Naive thymus-derived CD8-positive, alpha-beta T cell (primary cell): ENCODE measurements at regions not wholly inside any gene's neighbourhood (a gene's known extent, or its start where the extent isn't known, plus 50 kb on each side); places are given as distances from the start of the nearest gene placed in this dataset.

ENCODE experiments used
- ATAC-seq, 2 donors: fragments of 150-1000 bp; cut with Tn5 transposase in 1 of 2; sonication (Bioruptor Pico), chemical (Tn5 transposase) in 1 of 2; 1 replicate in 1 of 2; 2 replicates in 1 of 2; pipeline ENCODE4 v1.10.0; 2021; ENCODE audit warnings: mild to moderate bottlenecking in 2 of 2, moderate library complexity in 2 of 2
- POLR2A ChIA-PET: fragments of 350-600 bp; sonication (Branson Sonifier 250); formaldehyde crosslinking; loops from one replicate; lab custom pipeline; 2021; ENCODE audit warnings: antibody characterized with exemption; lab: Charles Lee
- DNase-seq, 10 donors: peaks; one replicate each; pipeline versions ENCODE4 v3.0.0 to v3.0.0-alpha.2; 2020 to 2022
- H3K27ac Mint-ChIP-seq, 10 donors: one replicate each; pipeline ENCODE4 v1.8.0; 2020 to 2022; ENCODE audit warnings: mild to moderate bottlenecking in 10 of 10, mixed read lengths in 10 of 10, moderate library complexity in 4 of 10, inconsistent platforms in 1 of 10
- H3K27me3 Mint-ChIP-seq, 5 donors: one replicate each; pipeline ENCODE4 v1.8.0; 2021 to 2022; ENCODE audit warnings: mixed read lengths in 5 of 5
- H3K36me3 Mint-ChIP-seq, 3 donors: one replicate each; pipeline ENCODE4 v1.8.0; 2020 to 2022; ENCODE audit warnings: mixed read lengths in 3 of 3, mild to moderate bottlenecking in 2 of 3, inconsistent platforms in 1 of 3
- H3K4me1 Mint-ChIP-seq, 4 donors: one replicate each; pipeline ENCODE4 v1.8.0; 2021 to 2022; ENCODE audit warnings: mixed read lengths in 4 of 4
- H3K4me3 Mint-ChIP-seq, 10 donors: one replicate each; pipeline ENCODE4 v1.8.0; 2020 to 2022; ENCODE audit warnings: mild to moderate bottlenecking in 10 of 10, mixed read lengths in 10 of 10, moderate library complexity in 6 of 10, inconsistent platforms in 1 of 10
- H3K9me3 Mint-ChIP-seq, 9 donors: one replicate each; pipeline ENCODE4 v1.8.0; 2020 to 2022; ENCODE audit warnings: mixed read lengths in 9 of 9, mild to moderate bottlenecking in 3 of 9, inconsistent platforms in 1 of 9, moderate library complexity in 1 of 9

DNA sequence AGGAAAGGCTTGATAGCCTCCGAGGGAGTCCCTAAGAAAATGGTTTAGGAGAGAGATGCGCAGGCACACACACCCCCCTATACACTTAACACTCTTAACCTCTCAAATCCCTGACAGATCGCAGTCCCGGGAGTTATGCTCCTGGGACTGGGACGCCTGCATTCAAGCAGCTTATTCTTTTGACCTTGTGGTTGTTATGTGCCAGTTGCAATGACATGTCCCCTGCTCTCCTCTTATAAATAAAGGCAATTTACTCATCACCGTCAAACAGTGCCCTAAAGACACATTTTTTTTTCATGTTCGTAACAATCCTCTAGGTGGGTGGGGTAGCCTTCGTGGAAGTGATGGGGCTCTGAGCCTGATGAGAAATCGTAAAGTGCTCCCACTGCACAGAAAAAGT lies 162.2 kb downstream of the LRRC30 start:
- Mint-ChIP-seq H3K27me3 (peaks cover 0 to 2% (median 0%) of the 10 kb centered on the region in 5 donors), H3K4me1 (no peaks in the 10 kb centered on the region), H3K36me3 (no peaks in the 10 kb centered on the region), H3K27ac (no peak overlapping the region), H3K9me3 (peaks cover 0 to 18% (median 7%) of the 10 kb centered on the region in 9 donors), H3K4me3 (no peak overlapping the region)
- ATAC-seq: no peak
- POLR2A ChIA-PET: no interaction called here
- DNase-seq: no peak

DNA sequence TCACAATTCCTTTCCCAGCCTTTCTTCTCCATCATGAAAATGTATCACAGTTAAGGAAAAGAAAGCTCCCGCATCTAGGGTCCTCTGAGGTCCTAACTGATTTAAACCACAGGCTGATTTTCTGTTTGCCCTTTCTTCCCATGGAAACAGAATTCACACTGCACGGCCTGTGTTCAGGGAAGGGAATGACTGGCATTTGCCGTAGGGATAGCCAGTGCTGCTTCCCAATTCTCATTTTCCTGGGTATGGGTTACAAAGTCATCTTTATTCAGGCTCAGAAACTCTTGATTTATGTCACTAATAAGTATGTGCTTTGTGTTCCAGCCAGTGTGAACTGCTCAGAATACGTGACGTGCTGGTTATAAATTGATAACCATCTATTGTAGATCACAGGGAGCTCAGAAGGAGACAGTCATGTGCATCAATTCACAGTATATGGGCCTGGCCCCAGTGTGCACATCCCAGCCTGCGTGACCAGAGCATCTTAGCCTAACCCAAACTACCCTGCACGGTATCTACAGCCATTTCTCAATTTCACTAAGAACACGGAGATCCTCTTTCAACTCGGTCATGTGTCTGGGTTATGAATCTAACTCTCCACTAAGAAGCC lies 163.3 kb downstream of the LRRC30 start:
- ATAC-seq (no peak), DNase-seq (no peak)
- H3K27me3 Mint-ChIP-seq: peaks cover 0 to 2% (median 0%) of the 10 kb centered on the region in 5 donors
- peaks cover 0 to 18% (median 7%) of the 10 kb centered on the region in 9 donors for H3K9me3 Mint-ChIP-seq
- H3K36me3 Mint-ChIP-seq: no peaks in the 10 kb centered on the region
- POLR2A ChIA-PET: no interaction called here
- H3K27ac Mint-ChIP-seq: no peak overlapping the region
- H3K4me1 Mint-ChIP-seq: no peaks in the 10 kb centered on the region
- no peak overlapping the region for H3K4me3 Mint-ChIP-seq

DNA sequence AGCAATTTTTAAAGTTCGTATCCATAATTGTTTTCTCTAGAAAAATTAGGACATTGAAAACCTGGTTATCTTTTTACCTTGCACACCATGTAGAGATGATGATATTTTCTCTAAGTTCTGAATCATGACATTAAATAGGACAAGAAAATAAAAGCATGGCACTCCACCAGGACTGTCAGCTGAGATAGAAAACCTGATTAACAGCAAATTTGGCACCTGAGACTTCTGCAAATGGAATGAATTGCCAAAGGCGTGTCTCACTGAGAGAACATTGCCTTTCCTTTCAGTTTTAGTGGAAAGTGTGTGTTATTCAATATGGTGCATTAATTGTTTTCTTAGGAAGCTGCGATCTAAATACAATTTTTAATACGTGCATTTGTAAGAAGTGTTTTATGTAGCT lies 164.7 kb downstream of the LRRC30 start:
- H3K4me3 Mint-ChIP-seq: no peak overlapping the region
- no peak overlapping the region for H3K27ac Mint-ChIP-seq
- no peaks in the 10 kb centered on the region for H3K4me1 Mint-ChIP-seq
- POLR2A ChIA-PET: no interaction called here
- H3K27me3 Mint-ChIP-seq: peaks cover 0 to 2% (median 0%) of the 10 kb centered on the region in 5 donors
- peaks cover 0 to 12% (median 5%) of the 10 kb centered on the region in 9 donors for H3K9me3 Mint-ChIP-seq
- H3K36me3 Mint-ChIP-seq: no peaks in the 10 kb centered on the region
- ATAC-seq (no peak), DNase-seq (no peak)

DNA sequence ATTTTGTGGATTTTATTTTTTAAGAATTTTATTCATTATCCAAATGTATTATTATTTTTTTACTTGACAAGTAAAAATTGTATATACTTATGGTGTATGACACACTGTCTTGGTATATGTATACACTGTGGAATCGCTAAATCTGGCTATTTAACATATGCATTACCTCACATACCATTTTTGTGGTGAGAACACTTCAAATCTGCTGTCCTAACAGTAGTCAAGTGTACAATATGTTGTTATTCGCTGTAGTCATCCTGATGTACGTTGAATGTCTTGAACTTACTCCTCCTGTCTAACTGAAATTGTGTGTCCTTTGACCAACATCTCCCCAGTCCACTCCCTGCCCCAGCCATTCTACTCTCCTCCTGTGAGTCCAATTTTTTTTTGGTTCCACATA lies 153.2 kb upstream of the PTPRM start:
- no peak overlapping the region for H3K27ac Mint-ChIP-seq
- peaks cover 0 to 4% (median 0%) of the 10 kb centered on the region in 5 donors for H3K27me3 Mint-ChIP-seq
- no peaks in the 10 kb centered on the region for H3K4me1 Mint-ChIP-seq
- DNase-seq: no peak
- peaks cover 0 to 8% (median 1%) of the 10 kb centered on the region in 9 donors for H3K9me3 Mint-ChIP-seq
- no peak overlapping the region for H3K4me3 Mint-ChIP-seq
- POLR2A ChIA-PET: no interaction called here
- no peak for ATAC-seq
- no peaks in the 10 kb centered on the region for H3K36me3 Mint-ChIP-seq

DNA sequence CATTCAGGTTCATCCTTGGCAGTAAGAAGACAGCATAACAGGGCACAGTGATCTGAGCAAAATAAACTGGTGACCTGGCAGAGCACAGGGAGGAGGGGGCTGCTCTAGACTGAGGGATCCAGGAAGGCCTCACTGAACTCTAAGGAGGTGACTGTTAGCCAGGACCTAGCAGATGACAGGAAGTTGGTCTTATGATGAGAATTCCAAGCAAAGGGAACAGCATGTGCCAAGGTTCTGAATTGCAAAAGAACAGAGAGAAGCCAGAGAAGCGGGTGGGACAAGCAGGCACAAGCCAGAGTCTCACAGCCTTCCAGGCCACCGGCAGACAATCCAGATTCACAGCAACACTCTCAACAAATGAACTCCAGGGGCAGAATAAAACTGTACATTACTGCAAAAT lies 152.7 kb upstream of the PTPRM start:
- Mint-ChIP-seq H3K4me3 (no peak overlapping the region), H3K27me3 (peaks cover 0 to 4% (median 3%) of the 10 kb centered on the region in 5 donors), H3K36me3 (no peaks in the 10 kb centered on the region), H3K9me3 (peaks cover 0 to 10% (median 0%) of the 10 kb centered on the region in 9 donors), H3K4me1 (no peaks in the 10 kb centered on the region), H3K27ac (no peak overlapping the region)
- POLR2A ChIA-PET: no interaction called here
- DNase-seq: no peak
- no peak for ATAC-seq

DNA sequence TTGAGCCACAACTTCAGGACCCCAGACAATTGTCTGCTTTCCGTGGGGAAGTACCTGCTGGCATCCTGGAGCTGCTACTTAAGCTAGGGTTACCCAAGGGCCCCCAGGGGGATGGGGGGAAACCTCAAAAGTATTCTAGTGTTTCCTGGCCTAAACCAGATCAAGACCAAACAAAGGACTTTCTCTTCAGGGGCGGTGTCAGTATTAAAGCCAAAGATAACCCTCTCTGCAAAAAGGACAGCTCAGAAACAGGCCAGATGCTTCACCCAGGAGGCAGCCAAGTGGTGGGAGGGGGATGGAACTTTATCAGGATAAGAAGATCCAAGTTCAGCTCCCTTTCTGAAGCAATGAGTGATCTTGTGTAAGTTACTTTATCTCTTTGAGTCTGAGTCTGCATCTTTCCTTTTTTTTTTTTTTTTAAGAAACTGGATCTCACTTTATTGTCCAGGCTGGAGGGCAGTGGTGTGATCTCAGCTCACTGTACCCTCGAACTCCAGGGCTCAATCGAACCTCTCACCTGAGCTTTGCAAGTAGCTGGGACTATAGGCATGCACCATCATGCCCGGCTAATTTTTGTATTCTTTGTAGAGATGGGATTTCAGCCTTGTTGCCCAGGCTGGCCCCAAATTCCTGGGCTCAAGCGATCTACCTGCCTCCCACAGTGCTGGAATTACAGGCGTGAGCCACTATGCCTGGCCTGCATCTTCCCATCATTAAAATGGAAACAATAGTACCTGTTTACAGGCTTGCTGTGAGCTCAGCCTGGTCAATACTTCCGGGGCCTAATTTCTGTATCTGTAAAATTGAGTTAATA lies 151.8 kb upstream of the PTPRM start:
- H3K4me3 Mint-ChIP-seq: no peak overlapping the region
- no peak overlapping the region for H3K27ac Mint-ChIP-seq
- no peaks in the 10 kb centered on the region for H3K36me3 Mint-ChIP-seq
- ATAC-seq (no peak), DNase-seq (no peak)
- H3K9me3 Mint-ChIP-seq: peaks cover 0 to 10% (median 0%) of the 10 kb centered on the region in 9 donors
- peaks cover 0 to 4% (median 3%) of the 10 kb centered on the region in 5 donors for H3K27me3 Mint-ChIP-seq
- POLR2A ChIA-PET: no interaction called here
- H3K4me1 Mint-ChIP-seq: no peaks in the 10 kb centered on the region

DNA sequence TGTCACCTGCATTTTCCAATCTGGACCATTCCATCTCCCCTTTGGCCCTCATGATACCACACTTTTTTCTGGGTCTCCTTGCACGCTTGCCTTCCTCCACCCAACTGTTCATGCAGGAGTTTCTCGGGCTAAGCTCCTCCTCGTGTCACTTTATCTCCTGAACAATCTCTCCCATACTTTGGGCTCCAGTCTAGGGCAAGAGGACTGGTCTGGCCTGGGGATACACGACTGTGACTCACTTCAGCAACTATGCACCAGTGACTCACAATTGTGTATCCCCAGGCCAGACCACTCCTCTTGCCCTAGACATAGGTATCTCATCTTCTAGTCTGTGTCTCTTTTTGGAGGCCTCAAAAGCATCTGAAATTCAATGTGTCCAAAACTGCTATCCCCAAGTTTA lies 149.4 kb upstream of the PTPRM start:
- H3K27me3 Mint-ChIP-seq: peaks cover 0 to 4% (median 3%) of the 10 kb centered on the region in 5 donors
- POLR2A ChIA-PET: no interaction called here
- H3K9me3 Mint-ChIP-seq: peaks cover 0 to 10% (median 0%) of the 10 kb centered on the region in 9 donors
- no peak overlapping the region for H3K4me3 Mint-ChIP-seq
- no peaks in the 10 kb centered on the region for H3K4me1 Mint-ChIP-seq
- DNase-seq (no peak), ATAC-seq (no peak)
- no peak overlapping the region for H3K27ac Mint-ChIP-seq
- no peaks in the 10 kb centered on the region for H3K36me3 Mint-ChIP-seq

DNA sequence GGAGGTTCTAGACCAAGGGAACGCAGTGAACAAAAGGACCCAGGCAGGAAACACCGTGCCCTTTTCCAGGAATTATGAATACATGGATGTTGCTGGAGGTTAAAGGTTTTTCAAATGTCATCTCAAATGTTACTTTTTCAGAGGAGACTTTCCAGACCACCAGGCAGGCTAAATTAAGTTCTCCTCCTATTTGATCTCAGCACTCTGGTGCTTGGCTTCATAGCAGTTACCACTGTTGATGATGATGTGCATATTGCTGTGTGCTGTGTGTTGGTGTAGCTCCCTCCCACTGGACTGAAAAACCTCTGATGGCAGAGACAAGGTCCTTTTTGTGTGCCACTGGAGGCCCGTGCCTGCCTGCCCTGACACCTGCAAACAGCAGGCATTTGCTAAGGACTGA lies 137.3 kb upstream of the PTPRM start:
- no peaks in the 10 kb centered on the region for H3K36me3 Mint-ChIP-seq
- H3K27me3 Mint-ChIP-seq: peaks cover 0 to 8% (median 0%) of the 10 kb centered on the region in 5 donors
- POLR2A ChIA-PET: no interaction called here
- no peak overlapping the region for H3K27ac Mint-ChIP-seq
- ATAC-seq: no peak
- DNase-seq: no peak
- no peaks in the 10 kb centered on the region for H3K4me1 Mint-ChIP-seq
- no peak overlapping the region for H3K4me3 Mint-ChIP-seq
- H3K9me3 Mint-ChIP-seq: peaks cover 0 to 15% (median 3%) of the 10 kb centered on the region in 9 donors

DNA sequence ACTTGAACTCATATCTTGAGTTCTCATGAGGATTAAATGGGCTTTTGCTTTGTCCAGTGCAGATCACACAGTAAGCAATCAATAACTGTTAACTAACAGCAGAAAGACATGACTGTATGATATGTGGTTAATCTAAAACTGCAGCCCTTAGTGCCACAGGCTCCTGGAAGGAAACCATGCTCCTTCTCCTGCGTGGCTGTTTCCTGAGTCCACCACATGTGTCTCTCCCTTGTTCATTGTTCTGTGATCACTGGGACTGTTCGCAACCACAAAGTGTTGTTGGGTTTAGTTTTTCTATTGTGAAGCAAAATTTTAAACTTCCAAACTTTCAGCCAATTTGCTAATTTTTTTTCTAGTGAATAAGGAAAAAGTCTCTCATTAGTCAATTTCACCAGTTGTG lies 130.9 kb upstream of the PTPRM start:
- DNase-seq (no peak), ATAC-seq (no peak)
- Mint-ChIP-seq H3K27ac (no peak overlapping the region), H3K9me3 (peaks cover 0 to 8% (median 0%) of the 10 kb centered on the region in 9 donors), H3K4me3 (no peak overlapping the region), H3K4me1 (no peaks in the 10 kb centered on the region), H3K36me3 (no peaks in the 10 kb centered on the region), H3K27me3 (peaks cover 0 to 3% (median 0%) of the 10 kb centered on the region in 5 donors)
- POLR2A ChIA-PET: no interaction called here

DNA sequence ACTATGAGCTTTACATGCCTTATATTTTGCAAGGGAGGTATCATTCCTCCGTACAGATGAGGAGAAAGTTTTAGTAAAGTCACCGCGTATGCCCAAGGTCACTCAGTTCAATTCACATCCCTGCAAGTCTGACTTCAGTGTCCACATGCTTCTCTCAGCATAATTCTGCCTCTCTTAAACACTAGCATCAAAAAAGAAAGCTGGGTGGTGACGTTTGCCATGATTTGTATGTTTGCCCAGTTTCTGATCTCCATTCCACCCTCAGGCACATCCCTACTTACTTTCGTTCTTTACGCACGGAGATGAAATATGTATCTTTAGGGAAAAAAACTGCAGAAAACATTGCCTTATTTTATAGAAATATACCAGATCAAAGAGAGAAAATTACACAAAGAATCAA lies 129.2 kb upstream of the PTPRM start:
- H3K27me3 Mint-ChIP-seq: peaks cover 0 to 3% (median 0%) of the 10 kb centered on the region in 5 donors
- H3K9me3 Mint-ChIP-seq: peaks cover 0 to 5% (median 0%) of the 10 kb centered on the region in 9 donors
- no peaks in the 10 kb centered on the region for H3K4me1 Mint-ChIP-seq
- POLR2A ChIA-PET: no interaction called here
- no peak overlapping the region for H3K4me3 Mint-ChIP-seq
- H3K36me3 Mint-ChIP-seq: no peaks in the 10 kb centered on the region
- DNase-seq (no peak), ATAC-seq (no peak)
- no peak overlapping the region for H3K27ac Mint-ChIP-seq

DNA sequence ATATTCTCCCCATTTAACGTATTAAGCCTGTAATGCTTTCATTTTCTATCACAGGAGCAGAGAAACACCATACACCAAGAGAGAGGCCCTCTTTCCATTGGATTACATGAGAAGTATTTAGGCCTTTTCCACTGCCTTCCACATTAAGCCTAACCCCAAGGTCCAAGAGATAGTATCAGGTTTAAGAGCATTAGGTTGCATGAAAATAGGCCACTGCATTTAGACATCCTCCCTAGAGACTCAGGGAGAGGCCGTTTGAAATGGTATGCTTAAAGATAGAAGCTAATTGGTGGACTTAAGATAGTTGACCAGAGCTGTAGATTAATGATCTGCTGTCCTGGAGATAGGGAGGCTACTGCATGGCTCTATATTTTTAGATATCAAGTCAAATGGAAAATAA lies 128.5 kb upstream of the PTPRM start:
- H3K4me3 Mint-ChIP-seq: no peak overlapping the region
- H3K27me3 Mint-ChIP-seq: peaks cover 0 to 3% (median 0%) of the 10 kb centered on the region in 5 donors
- peaks cover 0 to 5% (median 0%) of the 10 kb centered on the region in 9 donors for H3K9me3 Mint-ChIP-seq
- ATAC-seq (no peak), DNase-seq (no peak)
- no peaks in the 10 kb centered on the region for H3K36me3 Mint-ChIP-seq
- no peaks in the 10 kb centered on the region for H3K4me1 Mint-ChIP-seq
- POLR2A ChIA-PET: no interaction called here
- no peak overlapping the region for H3K27ac Mint-ChIP-seq

DNA sequence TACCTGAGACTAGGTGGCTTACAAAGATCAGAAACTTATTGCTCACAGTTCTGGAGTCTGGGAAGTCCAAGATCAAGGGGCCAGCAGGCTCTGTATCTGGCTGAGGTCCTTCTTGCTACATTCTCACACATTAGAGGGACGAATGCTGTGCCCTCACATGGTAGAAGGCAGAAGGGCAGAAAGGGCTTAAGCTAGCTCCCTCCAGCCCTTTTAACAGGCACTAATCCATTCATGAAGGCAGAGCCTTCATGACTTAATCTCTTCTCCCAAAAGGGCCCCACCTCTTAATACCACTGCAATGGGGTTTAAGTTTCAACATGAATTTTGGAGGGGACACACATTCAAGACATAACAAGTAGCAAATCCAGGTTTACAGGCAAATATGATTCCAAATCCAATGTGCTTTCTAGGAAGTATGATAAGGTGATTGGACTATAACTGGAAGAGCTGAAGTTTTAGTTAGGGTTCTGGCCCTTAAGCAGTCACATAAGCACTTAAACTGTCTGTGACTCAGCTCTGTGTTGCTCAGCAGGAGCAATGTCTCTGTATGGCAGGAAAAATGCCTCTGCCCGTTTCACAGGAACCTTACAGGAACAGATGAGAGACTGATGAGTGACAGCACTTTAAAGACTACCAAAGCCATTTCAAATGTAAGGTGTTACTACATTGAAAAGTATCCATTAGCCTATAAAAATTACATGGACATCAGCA lies 119.6 kb upstream of the PTPRM start:
- H3K9me3 Mint-ChIP-seq: peaks cover 0 to 4% (median 0%) of the 10 kb centered on the region in 9 donors
- H3K36me3 Mint-ChIP-seq: no peaks in the 10 kb centered on the region
- DNase-seq (no peak), ATAC-seq (no peak)
- H3K27me3 Mint-ChIP-seq: peaks cover 0 to 4% (median 0%) of the 10 kb centered on the region in 5 donors
- POLR2A ChIA-PET: no interaction called here
- H3K4me1 Mint-ChIP-seq: no peaks in the 10 kb centered on the region
- no peak overlapping the region for H3K4me3 Mint-ChIP-seq
- H3K27ac Mint-ChIP-seq: no peak overlapping the region

DNA sequence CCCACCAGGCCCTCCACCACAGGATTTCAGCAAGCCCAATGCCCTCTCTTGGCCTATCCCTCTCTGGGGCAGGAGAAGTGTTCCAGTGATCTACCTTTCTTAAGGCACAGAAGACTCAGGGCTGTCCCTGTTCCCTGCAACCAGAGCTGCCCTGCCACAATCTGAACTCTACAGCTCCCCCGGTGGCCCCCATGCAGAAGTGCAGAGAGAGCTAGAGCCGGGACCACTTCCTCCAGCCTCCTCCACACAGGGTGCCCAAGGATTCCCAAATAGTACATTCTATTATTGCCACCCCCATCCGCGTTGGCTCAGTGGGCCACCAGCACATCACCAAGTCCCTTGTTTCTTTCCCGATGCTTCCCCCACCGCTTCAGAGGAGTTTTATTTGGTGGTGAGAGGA lies 114.8 kb upstream of the PTPRM start:
- H3K36me3 Mint-ChIP-seq: no peaks in the 10 kb centered on the region
- POLR2A ChIA-PET: no interaction called here
- no peak overlapping the region for H3K27ac Mint-ChIP-seq
- H3K9me3 Mint-ChIP-seq: peaks cover 0 to 4% (median 0%) of the 10 kb centered on the region in 9 donors
- H3K4me1 Mint-ChIP-seq: no peaks in the 10 kb centered on the region
- ATAC-seq: no peak
- DNase-seq: no peak
- H3K27me3 Mint-ChIP-seq: peaks cover 0 to 16% (median 0%) of the 10 kb centered on the region in 5 donors
- H3K4me3 Mint-ChIP-seq: no peak overlapping the region
